Gastrocnemius medialis (tissue), 4 donors: ENCODE measurements at regions not wholly inside any gene's neighbourhood (a gene's known extent, or its start where the extent isn't known, plus 50 kb on each side); places are given as distances from the start of the nearest gene placed in this dataset.

Experiments used
- ATAC-seq, 2 donors: fragments of 150-250 bp; one replicate each; pipeline ENCODE4 v1.9.1; 2016
- DNase-seq, 2 donors: peaks; one replicate each; pipeline ENCODE4 v3.0.0-alpha.2; 2019
- H3K27ac ChIP-seq, 4 donors: fragments of 200-600 bp; sonication (generic); 1 replicate in 1 of 4; 2 replicates in 3 of 4; pipeline ENCODE4 v1.5.1; 2016 to 2018; ENCODE audit warnings: mild to moderate bottlenecking in 2 of 4, moderate library complexity in 1 of 4
- H3K27me3 ChIP-seq, 3 donors: fragments of 200-600 bp; sonication (generic) in 2 of 3; 1 replicate in 1 of 3; 2 replicates in 2 of 3; pipeline versions ENCODE4 v1.5.1 to v1.6.0; 2016 to 2019; ENCODE audit warnings: mild to moderate bottlenecking in 1 of 3, moderate library complexity in 1 of 3
- H3K36me3 ChIP-seq, 2 donors: fragments of 200-600 bp; sonication (generic) in 1 of 2; one replicate each; pipeline ENCODE4 v1.5.1; 2017 to 2018
- H3K4me1 ChIP-seq, 2 donors: fragments of 200-600 bp; sonication (generic) in 1 of 2; one replicate each; pipeline ENCODE4 v1.5.1; 2016 to 2017; ENCODE audit warnings: mild to moderate bottlenecking in 2 of 2
- H3K4me3 ChIP-seq, 4 donors: fragments of 200-600 bp; sonication (generic) in 3 of 4; 1 replicate in 1 of 4; 2 replicates in 3 of 4; pipeline ENCODE4 v1.5.1; 2016 to 2019; ENCODE audit warnings: mild to moderate bottlenecking in 2 of 4
- H3K9me3 ChIP-seq, 3 donors: fragments of 200-600 bp; sonication (generic) in 2 of 3; 1 replicate in 1 of 3; 2 replicates in 2 of 3; pipeline ENCODE4 v1.5.1; 2016 to 2019
- POLR2A ChIP-seq, 2 donors: fragments of 450-650 bp; IDR thresholded peaks; one replicate each; pipeline ENCODE4 v1.6.1; 2017; ENCODE audit warnings: antibody characterized with exemption in 2 of 2, mild to moderate bottlenecking in 2 of 2, moderate library complexity in 2 of 2
- in situ Hi-C, 4 donors: fragments of 200-750 bp; cut with MboI; loops; one replicate each; pipeline versions ENCODE4 v1.15.0 to v1.8.0; 2017; ENCODE audit warnings: low sequenced_read_pairs in 4 of 4
- intact Hi-C: fragments of 100-400 bp; cut with DNase I; formaldehyde crosslinking; loops from one replicate; pipeline ENCODE4 v1.15.1; 2023; ENCODE audit warnings: low total_unique reads
- TF ChIP-seq, protein P1 (sequence below), 5 experiments: fragments of 450-650 bp in 3 of 5; fragments of 200-600 bp in 2 of 5; sonication (generic) in 2 of 5; IDR thresholded peaks in 4 of 5; conservative IDR thresholded peaks in 1 of 5; 1 replicate in 4 of 5; 2 replicates in 1 of 5; pipeline ENCODE4 v1.5.1; 2016 to 2019; ENCODE audit warnings: antibody characterized with exemption in 5 of 5, mild to moderate bottlenecking in 3 of 5, moderate library complexity in 3 of 5

- in situ Hi-C loops, result no loop called here
- no peak for ATAC-seq
- H3K27me3 ChIP-seq, result no peaks in the 10 kb centered on the region
- H3K4me3 ChIP-seq, result no peak overlapping the region
- TF ChIP-seq, protein P1, sequence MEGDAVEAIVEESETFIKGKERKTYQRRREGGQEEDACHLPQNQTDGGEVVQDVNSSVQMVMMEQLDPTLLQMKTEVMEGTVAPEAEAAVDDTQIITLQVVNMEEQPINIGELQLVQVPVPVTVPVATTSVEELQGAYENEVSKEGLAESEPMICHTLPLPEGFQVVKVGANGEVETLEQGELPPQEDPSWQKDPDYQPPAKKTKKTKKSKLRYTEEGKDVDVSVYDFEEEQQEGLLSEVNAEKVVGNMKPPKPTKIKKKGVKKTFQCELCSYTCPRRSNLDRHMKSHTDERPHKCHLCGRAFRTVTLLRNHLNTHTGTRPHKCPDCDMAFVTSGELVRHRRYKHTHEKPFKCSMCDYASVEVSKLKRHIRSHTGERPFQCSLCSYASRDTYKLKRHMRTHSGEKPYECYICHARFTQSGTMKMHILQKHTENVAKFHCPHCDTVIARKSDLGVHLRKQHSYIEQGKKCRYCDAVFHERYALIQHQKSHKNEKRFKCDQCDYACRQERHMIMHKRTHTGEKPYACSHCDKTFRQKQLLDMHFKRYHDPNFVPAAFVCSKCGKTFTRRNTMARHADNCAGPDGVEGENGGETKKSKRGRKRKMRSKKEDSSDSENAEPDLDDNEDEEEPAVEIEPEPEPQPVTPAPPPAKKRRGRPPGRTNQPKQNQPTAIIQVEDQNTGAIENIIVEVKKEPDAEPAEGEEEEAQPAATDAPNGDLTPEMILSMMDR (IDR thresholded peaks at IDR 0.05 in 4 of 5, conservative IDR thresholded peaks at IDR 0.05 in 1 of 5), result no peak
- TF ChIP-seq POLR2A (IDR thresholded peaks at IDR 0.05), result no peak
- no peaks in the 10 kb centered on the region for H3K36me3 ChIP-seq
- H3K9me3 ChIP-seq, result no peaks in the 10 kb centered on the region
- intact Hi-C loops, result no loop called here
- no peak for DNase-seq
- peaks cover 10 to 15% of the 10 kb centered on the region in 2 donors for H3K4me1 ChIP-seq
- H3K27ac ChIP-seq, result no peak overlapping the region
Observed at GRCh38 chr2:45264227-45265225, 255.3 kb upstream of the SIX2 start.

GRCh38 chr2:45263147-45263546 lies 253.9 kb upstream of the SIX2 start:
- intact Hi-C loops, result no loop called here
- in situ Hi-C loops, result no loop called here
- H3K4me3 ChIP-seq, result no peak overlapping the region
- ATAC-seq (no peak), DNase-seq (no peak)
- no peak for TF ChIP-seq POLR2A (IDR thresholded peaks at IDR 0.05)
- TF ChIP-seq, protein P1 (IDR thresholded peaks at IDR 0.05 in 4 of 5, conservative IDR thresholded peaks at IDR 0.05 in 1 of 5), result no peak
- H3K9me3 ChIP-seq, result no peaks in the 10 kb centered on the region
- H3K27me3 ChIP-seq, result no peaks in the 10 kb centered on the region
- H3K4me1 ChIP-seq, result peaks cover 23 to 24% of the 10 kb centered on the region in 2 donors
- no peaks in the 10 kb centered on the region for H3K36me3 ChIP-seq
- H3K27ac ChIP-seq, result no peak overlapping the region

GRCh38 chr2:45261746-45262145 lies 252.5 kb upstream of the SIX2 start:
- intact Hi-C loops (no loop called here), in situ Hi-C loops (no loop called here)
- peaks cover 30 to 33% of the 10 kb centered on the region in 2 donors for H3K4me1 ChIP-seq
- ATAC-seq, result no peak
- no peak for DNase-seq
- no peaks in the 10 kb centered on the region for H3K27me3 ChIP-seq
- H3K36me3 ChIP-seq, result no peaks in the 10 kb centered on the region
- no peak for TF ChIP-seq POLR2A (IDR thresholded peaks at IDR 0.05)
- TF ChIP-seq, protein P1 (IDR thresholded peaks at IDR 0.05 in 4 of 5, conservative IDR thresholded peaks at IDR 0.05 in 1 of 5), result no peak
- H3K27ac ChIP-seq, result no peak overlapping the region
- no peaks in the 10 kb centered on the region for H3K9me3 ChIP-seq
- no peak overlapping the region for H3K4me3 ChIP-seq

DNA sequence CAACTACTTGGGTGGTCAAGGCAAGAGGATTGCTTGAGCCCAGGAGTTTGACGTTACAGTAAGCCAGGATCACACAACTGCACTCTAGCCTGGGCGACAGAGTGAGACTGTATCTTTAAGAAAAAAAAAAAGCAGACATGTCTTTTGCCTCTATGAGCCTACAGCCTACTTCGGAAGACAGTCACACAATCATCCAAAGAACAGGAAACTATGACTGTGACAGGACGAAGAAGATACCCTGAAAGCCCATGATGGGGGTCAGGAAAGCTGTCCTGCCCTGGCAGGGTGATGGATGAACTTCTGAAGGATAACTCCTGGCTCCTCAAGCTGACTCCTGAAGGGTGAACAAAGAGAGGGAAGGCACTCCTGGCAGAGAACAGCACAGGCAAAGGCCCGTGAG lies 251.7 kb upstream of the SIX2 start:
- no peak overlapping the region for H3K27ac ChIP-seq
- no peaks in the 10 kb centered on the region for H3K27me3 ChIP-seq
- in situ Hi-C loops (no loop called here), intact Hi-C loops (no loop called here)
- no peak for TF ChIP-seq POLR2A (IDR thresholded peaks at IDR 0.05)
- TF ChIP-seq, protein P1 (IDR thresholded peaks at IDR 0.05 in 4 of 5, conservative IDR thresholded peaks at IDR 0.05 in 1 of 5), result no peak
- H3K4me1 ChIP-seq, result peaks cover 34 to 37% of the 10 kb centered on the region in 2 donors
- H3K9me3 ChIP-seq, result no peaks in the 10 kb centered on the region
- no peak for ATAC-seq
- no peaks in the 10 kb centered on the region for H3K36me3 ChIP-seq
- no peak overlapping the region for H3K4me3 ChIP-seq
- no peak for DNase-seq
